ENCODE measurements at regions not wholly inside any gene's neighbourhood (a gene's known extent, or its start where the extent isn't known, plus 50 kb on each side); places are given as distances from the start of the nearest gene placed in this dataset.

DNA sequence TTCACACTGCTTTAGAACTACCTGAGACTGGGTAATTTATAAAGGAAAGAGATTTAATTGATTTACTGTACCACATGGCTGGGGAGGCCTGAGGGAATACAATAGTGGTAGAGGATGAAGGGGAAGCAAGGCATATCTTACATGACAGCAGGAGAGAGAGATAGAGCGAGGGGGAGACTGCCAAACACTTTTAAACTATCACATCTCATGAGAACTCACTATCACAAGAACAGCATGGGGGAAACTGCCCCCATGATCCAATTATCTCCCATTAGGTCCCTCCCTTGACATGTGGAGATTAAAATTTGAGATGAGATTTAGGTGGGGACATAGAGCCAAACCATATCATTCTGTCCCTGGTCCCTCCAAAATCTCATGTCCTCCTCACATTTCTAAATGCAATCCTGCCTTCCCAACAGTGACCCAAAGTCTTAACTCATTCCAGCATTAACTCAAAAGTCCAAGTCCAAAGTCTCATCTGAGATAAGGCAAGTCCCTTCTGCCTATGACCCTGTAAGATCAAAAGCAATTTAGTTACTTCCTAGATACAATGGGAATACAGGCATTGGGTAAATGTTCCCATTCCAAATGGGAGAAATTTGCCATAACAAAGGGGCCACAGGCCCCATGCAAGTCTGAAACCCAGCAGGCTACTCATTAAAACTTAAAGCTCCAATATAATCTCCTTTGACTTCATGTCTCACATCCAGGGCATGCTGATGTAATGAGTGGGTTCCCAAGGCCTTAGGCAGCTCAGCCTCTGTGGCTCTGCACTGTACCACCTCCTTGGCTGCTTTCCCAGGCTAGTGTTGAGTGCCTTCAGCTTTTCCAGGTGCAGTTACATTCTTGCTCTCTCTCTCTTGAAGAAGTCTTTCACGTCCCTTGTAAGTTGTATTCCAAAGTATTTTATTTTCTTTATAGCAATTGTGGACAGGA is 481.7 kb upstream of the TGFBR2 start:
- TF ChIP-seq, protein P1, sequence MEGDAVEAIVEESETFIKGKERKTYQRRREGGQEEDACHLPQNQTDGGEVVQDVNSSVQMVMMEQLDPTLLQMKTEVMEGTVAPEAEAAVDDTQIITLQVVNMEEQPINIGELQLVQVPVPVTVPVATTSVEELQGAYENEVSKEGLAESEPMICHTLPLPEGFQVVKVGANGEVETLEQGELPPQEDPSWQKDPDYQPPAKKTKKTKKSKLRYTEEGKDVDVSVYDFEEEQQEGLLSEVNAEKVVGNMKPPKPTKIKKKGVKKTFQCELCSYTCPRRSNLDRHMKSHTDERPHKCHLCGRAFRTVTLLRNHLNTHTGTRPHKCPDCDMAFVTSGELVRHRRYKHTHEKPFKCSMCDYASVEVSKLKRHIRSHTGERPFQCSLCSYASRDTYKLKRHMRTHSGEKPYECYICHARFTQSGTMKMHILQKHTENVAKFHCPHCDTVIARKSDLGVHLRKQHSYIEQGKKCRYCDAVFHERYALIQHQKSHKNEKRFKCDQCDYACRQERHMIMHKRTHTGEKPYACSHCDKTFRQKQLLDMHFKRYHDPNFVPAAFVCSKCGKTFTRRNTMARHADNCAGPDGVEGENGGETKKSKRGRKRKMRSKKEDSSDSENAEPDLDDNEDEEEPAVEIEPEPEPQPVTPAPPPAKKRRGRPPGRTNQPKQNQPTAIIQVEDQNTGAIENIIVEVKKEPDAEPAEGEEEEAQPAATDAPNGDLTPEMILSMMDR (IDR thresholded peaks at IDR 0.05) = no peak
- TF ChIP-seq POLR2A (IDR thresholded peaks at IDR 0.05) = no peak
